ENCODE measurements at regions not wholly inside any gene's neighbourhood (a gene's known extent, or its start where the extent isn't known, plus 50 kb on each side); places are given as distances from the start of the nearest gene placed in this dataset.

DNA sequence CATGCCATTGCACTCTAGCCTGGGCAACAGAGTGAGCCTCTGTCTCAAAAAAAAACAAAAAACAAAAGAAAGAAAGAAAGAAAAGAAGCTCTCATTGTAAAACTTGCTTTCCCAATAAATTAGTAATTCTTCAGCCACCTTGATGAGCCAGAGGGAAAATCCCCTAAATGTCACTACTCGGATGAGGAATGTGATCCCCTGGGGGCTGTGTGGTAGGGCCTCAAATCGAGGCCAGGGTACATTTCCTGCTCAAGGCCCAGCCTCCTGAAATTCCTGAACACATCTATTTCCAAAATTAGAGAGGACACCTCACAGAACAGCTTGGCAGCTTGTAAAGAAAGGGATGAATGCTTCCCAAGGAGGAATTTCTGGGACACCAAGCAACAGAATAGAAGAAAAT is 147.1 kb upstream of the SESN3 start:
- ChIA-PET POLR2A (no interaction called here), CTCF (no interaction called here)
- Histone ChIP-seq H3K36me3 (ENCODE audit: control insufficient read depth, insufficient read depth, low read length) (no peaks in the 10 kb centered on the region), H3K4me3 (ENCODE audit: low read depth in 2 of 2, low read length in 2 of 2) (no peak overlapping the region), H3K27me3 (ENCODE audit: control insufficient read depth, insufficient read depth, low read length) (no peaks in the 10 kb centered on the region), H3K9me3 (ENCODE audit: control insufficient read depth, insufficient read depth, low read depth, low read length) (no peaks in the 10 kb centered on the region), H3K27ac (ENCODE audit: low read length) (no peak overlapping the region), H3K4me1 (ENCODE audit: control insufficient read depth, insufficient read depth, low read length) (no peaks in the 10 kb centered on the region)
- in situ Hi-C loops (cut with HindIII; ENCODE audit: low pct_unique_long_range_greater_than_20kb, low sequenced_read_pairs): no loop called here
- DNase-seq (ENCODE audit: low read depth, low spot score) (no peak), ATAC-seq (no peak)
- intact Hi-C loops (cut with micrococcal nuclease; ENCODE audit: unreplicated experiment): no loop called here
- no TSS peak for BruUV-seq (replicated peaks)
- TF ChIP-seq, protein P1, sequence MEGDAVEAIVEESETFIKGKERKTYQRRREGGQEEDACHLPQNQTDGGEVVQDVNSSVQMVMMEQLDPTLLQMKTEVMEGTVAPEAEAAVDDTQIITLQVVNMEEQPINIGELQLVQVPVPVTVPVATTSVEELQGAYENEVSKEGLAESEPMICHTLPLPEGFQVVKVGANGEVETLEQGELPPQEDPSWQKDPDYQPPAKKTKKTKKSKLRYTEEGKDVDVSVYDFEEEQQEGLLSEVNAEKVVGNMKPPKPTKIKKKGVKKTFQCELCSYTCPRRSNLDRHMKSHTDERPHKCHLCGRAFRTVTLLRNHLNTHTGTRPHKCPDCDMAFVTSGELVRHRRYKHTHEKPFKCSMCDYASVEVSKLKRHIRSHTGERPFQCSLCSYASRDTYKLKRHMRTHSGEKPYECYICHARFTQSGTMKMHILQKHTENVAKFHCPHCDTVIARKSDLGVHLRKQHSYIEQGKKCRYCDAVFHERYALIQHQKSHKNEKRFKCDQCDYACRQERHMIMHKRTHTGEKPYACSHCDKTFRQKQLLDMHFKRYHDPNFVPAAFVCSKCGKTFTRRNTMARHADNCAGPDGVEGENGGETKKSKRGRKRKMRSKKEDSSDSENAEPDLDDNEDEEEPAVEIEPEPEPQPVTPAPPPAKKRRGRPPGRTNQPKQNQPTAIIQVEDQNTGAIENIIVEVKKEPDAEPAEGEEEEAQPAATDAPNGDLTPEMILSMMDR (IDR thresholded peaks at IDR 0.05): no peak
- TF ChIP-seq POLR2AphosphoS5 (IDR thresholded peaks at IDR 0.05; ENCODE audit: low read depth, low read length) (no peak), SIN3A (IDR thresholded peaks at IDR 0.05; ENCODE audit: borderline replicate concordance, insufficient read depth, low read depth, low read length) (no peak), TCF7L2 (IDR thresholded peaks at IDR 0.05; ENCODE audit: low read depth, low read length) (no peak)
- TF ChIP-seq, protein P2, sequence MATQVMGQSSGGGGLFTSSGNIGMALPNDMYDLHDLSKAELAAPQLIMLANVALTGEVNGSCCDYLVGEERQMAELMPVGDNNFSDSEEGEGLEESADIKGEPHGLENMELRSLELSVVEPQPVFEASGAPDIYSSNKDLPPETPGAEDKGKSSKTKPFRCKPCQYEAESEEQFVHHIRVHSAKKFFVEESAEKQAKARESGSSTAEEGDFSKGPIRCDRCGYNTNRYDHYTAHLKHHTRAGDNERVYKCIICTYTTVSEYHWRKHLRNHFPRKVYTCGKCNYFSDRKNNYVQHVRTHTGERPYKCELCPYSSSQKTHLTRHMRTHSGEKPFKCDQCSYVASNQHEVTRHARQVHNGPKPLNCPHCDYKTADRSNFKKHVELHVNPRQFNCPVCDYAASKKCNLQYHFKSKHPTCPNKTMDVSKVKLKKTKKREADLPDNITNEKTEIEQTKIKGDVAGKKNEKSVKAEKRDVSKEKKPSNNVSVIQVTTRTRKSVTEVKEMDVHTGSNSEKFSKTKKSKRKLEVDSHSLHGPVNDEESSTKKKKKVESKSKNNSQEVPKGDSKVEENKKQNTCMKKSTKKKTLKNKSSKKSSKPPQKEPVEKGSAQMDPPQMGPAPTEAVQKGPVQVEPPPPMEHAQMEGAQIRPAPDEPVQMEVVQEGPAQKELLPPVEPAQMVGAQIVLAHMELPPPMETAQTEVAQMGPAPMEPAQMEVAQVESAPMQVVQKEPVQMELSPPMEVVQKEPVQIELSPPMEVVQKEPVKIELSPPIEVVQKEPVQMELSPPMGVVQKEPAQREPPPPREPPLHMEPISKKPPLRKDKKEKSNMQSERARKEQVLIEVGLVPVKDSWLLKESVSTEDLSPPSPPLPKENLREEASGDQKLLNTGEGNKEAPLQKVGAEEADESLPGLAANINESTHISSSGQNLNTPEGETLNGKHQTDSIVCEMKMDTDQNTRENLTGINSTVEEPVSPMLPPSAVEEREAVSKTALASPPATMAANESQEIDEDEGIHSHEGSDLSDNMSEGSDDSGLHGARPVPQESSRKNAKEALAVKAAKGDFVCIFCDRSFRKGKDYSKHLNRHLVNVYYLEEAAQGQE (IDR thresholded peaks at IDR 0.05; ENCODE audit: insufficient read depth in 1 of 2, low read depth in 2 of 2, low read length in 1 of 2): no peak

DNA sequence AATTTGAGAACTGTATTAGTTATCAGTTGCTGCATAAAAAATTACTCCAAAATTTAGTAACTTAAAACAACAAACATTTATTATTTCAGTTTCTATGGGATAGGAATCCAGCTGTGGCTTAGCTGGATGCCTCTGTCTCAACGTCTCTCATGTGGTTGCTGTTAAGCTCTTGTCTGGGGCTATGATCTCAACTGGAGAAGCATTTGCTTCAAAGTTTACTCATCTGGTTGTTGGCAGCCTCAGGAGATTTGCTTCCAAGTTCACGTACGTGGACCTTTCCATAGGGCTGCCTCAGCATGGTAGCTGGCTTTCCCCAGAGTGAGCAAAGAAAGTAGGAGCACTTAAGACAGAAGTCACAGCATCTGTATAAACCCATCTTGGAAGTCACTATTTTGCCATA is 144.9 kb upstream of the SESN3 start:
- CTCF ChIA-PET: no interaction called here
- ATAC-seq: no peak
- Histone ChIP-seq H3K27ac (ENCODE audit: low read length) (no peak overlapping the region), H3K27me3 (ENCODE audit: control insufficient read depth, insufficient read depth, low read length) (no peaks in the 10 kb centered on the region), H3K4me1 (ENCODE audit: control insufficient read depth, insufficient read depth, low read length) (no peaks in the 10 kb centered on the region), H3K36me3 (ENCODE audit: control insufficient read depth, insufficient read depth, low read length) (no peaks in the 10 kb centered on the region), H3K4me3 (ENCODE audit: low read depth in 2 of 2, low read length in 2 of 2) (no peak overlapping the region), H3K9me3 (ENCODE audit: control insufficient read depth, insufficient read depth, low read depth, low read length) (no peaks in the 10 kb centered on the region)
- POLR2A ChIA-PET: no interaction called here
- BruUV-seq (replicated peaks): no TSS peak
- in situ Hi-C loops (cut with HindIII; ENCODE audit: low pct_unique_long_range_greater_than_20kb, low sequenced_read_pairs): no loop called here
- intact Hi-C loops (cut with micrococcal nuclease; ENCODE audit: unreplicated experiment): no loop called here
- DNase-seq (ENCODE audit: low read depth, low spot score): no peak
- no peak for TF ChIP-seq POLR2AphosphoS5 (IDR thresholded peaks at IDR 0.05; ENCODE audit: low read depth, low read length)
- TF ChIP-seq SIN3A (IDR thresholded peaks at IDR 0.05; ENCODE audit: borderline replicate concordance, insufficient read depth, low read depth, low read length): no peak
- TF ChIP-seq, protein P1 (IDR thresholded peaks at IDR 0.05): no peak
- TF ChIP-seq, protein P2 (IDR thresholded peaks at IDR 0.05; ENCODE audit: insufficient read depth in 1 of 2, low read depth in 2 of 2, low read length in 1 of 2): no peak
- TF ChIP-seq TCF7L2 (IDR thresholded peaks at IDR 0.05; ENCODE audit: low read depth, low read length): no peak

Data from Panc1 (cell line).